Glutamatergic neuron (in vitro differentiated cells): ENCODE measurements at regions not wholly inside any gene's neighbourhood (a gene's known extent, or its start where the extent isn't known, plus 50 kb on each side); places are given as distances from the start of the nearest gene placed in this dataset.
"Not testable (repeated sequence)": the region's sequence is repeated elsewhere in the genome, so short reads cannot be mapped to it uniquely, and the experiment has no call there.

Experiments used
- DNase-seq: peaks from one replicate; pipeline ENCODE4 v3.0.0; 2022
- H3K27ac Mint-ChIP-seq: one replicate; pipeline ENCODE4 v1.8.0; 2020; ENCODE audit warnings: mild to moderate bottlenecking, mixed read lengths, inconsistent platforms; ENCODE audit not compliant: unreplicated experiment
- H3K27me3 Mint-ChIP-seq: one replicate; pipeline ENCODE4 v1.8.0; 2020; ENCODE audit warnings: mild to moderate bottlenecking, moderate library complexity, mixed read lengths, inconsistent platforms; ENCODE audit not compliant: unreplicated experiment
- H3K36me3 Mint-ChIP-seq: one replicate; pipeline ENCODE4 v1.8.0; 2020; ENCODE audit warnings: mild to moderate bottlenecking, mixed read lengths, inconsistent platforms; ENCODE audit not compliant: unreplicated experiment
- H3K4me1 Mint-ChIP-seq: one replicate; pipeline ENCODE4 v1.8.0; 2020; ENCODE audit warnings: mild to moderate bottlenecking, low read depth, mixed read lengths, inconsistent platforms; ENCODE audit not compliant: unreplicated experiment
- H3K4me3 Mint-ChIP-seq: one replicate; pipeline ENCODE4 v1.8.0; 2020; ENCODE audit warnings: mild to moderate bottlenecking, mixed read lengths, inconsistent platforms; ENCODE audit not compliant: unreplicated experiment
- H3K9me3 Mint-ChIP-seq: one replicate; pipeline ENCODE4 v1.8.0; 2020; ENCODE audit warnings: mild to moderate bottlenecking, moderate library complexity, mixed read lengths, inconsistent platforms; ENCODE audit not compliant: unreplicated experiment

GRCh38 chr1:149267287-149267686 is 163.9 kb upstream of the NBPF9 start:
- H3K27me3 Mint-ChIP-seq, H3K27ac Mint-ChIP-seq, H3K4me1 Mint-ChIP-seq, H3K4me3 Mint-ChIP-seq, H3K36me3 Mint-ChIP-seq, H3K9me3 Mint-ChIP-seq, DNase-seq: not testable (repeated sequence)

- H3K9me3 Mint-ChIP-seq, DNase-seq, H3K27me3 Mint-ChIP-seq, H3K36me3 Mint-ChIP-seq, H3K27ac Mint-ChIP-seq, H3K4me1 Mint-ChIP-seq, H3K4me3 Mint-ChIP-seq: not testable (repeated sequence)
These were observed 165.8 kb upstream of the NBPF9 start for GRCh38 chr1:149269001-149269702.

DNA sequence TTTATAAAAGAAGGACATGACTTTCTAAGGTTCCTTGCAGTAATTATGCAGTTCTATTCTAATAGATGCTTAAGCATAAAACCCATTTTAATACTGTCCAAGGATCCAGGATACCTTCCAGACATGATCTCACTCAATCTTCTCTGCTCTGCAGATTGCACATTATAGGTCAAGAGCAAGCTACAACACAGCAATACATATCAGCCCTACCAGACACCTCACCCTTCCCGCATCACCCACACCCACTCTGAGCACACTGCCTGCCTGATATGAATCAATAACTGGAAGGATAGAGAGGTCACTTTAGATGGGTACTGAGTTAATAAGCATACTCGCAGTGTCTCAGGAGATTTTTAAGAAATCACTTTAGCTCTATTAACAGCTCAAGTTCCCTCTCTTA is 166.5 kb upstream of the NBPF9 start:
- not testable (repeated sequence) for H3K9me3 Mint-ChIP-seq, DNase-seq

DNA sequence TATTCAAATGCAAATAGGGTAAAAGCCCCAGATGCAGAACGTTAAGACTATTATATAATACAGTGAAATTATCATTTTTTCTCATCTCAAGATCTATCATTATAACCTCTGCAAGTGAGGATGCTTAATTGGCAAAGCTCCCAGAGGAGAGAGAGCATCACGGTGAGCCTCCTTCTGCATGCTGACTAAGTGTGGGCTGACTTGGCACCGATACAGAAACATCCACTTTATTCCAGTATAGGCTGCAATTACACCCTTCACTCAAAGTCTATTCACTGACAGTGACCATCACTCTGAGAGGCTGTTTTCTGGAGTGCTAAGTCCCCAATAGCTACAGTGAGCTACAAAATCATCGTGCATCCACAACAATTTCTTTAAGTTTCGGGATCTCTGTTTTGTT is 171.1 kb upstream of the NBPF9 start:
- not testable (repeated sequence) for H3K4me1 Mint-ChIP-seq, DNase-seq, H3K27me3 Mint-ChIP-seq, H3K36me3 Mint-ChIP-seq, H3K4me3 Mint-ChIP-seq, H3K27ac Mint-ChIP-seq, H3K9me3 Mint-ChIP-seq

More for the DNA sequence above, 166.5 kb upstream of the NBPF9 start:
- H3K27me3 Mint-ChIP-seq, H3K4me3 Mint-ChIP-seq, H3K4me1 Mint-ChIP-seq, H3K27ac Mint-ChIP-seq, H3K36me3 Mint-ChIP-seq: not testable (repeated sequence)

DNA sequence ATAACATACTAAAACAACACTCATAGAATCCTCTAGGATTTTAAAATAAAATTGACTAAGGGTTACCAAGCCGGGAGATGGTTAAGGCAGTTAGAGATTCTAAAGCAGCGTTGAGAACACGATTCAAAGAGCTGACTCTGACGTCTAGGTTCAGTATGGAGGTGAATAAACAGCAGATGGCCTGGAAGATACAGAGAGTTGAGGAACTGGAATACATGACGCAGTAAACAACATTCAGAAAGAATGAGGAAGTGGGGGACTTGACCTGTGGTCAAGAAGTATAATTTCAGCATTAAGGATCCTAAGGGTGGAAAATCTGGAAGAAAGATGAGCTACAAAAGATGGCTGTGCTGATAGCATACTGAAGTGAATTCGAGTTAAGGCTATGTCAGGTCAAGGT is 172.5 kb upstream of the NBPF9 start:
- H3K27ac Mint-ChIP-seq: not testable (repeated sequence)

GRCh38 chr1:149276496-149276895 is 173.1 kb upstream of the NBPF9 start:
- not testable (repeated sequence) for H3K36me3 Mint-ChIP-seq

More for the DNA sequence above, 172.5 kb upstream of the NBPF9 start:
- not testable (repeated sequence) for H3K27me3 Mint-ChIP-seq, DNase-seq, H3K4me3 Mint-ChIP-seq, H3K36me3 Mint-ChIP-seq, H3K9me3 Mint-ChIP-seq, H3K4me1 Mint-ChIP-seq

DNA sequence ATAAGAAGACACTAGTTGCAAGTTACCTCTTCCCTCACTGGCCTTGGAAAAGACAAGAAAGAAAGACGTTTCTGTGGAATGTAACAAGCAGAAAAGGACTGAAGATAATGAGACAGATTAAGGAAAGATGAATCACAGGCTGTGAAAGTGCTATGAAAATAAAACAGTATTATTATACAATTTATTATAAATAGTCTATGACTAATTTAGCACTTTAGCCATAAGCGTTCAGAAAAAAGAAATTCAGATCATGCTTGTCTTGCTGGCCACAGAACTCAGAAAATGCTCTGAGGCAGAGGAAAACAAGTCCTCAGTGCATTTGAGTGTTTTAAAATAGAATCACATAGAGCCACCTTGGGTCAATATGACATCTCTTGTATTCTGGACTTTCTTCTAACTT is 174.8 kb upstream of the NBPF9 start:
- not testable (repeated sequence) for DNase-seq, H3K27ac Mint-ChIP-seq, H3K4me3 Mint-ChIP-seq, H3K27me3 Mint-ChIP-seq, H3K4me1 Mint-ChIP-seq, H3K9me3 Mint-ChIP-seq, H3K36me3 Mint-ChIP-seq

More at GRCh38 chr1:149276496-149276895, 173.1 kb upstream of the NBPF9 start:
- not testable (repeated sequence) for H3K9me3 Mint-ChIP-seq, H3K27me3 Mint-ChIP-seq, H3K27ac Mint-ChIP-seq, DNase-seq, H3K4me1 Mint-ChIP-seq, H3K4me3 Mint-ChIP-seq

DNA sequence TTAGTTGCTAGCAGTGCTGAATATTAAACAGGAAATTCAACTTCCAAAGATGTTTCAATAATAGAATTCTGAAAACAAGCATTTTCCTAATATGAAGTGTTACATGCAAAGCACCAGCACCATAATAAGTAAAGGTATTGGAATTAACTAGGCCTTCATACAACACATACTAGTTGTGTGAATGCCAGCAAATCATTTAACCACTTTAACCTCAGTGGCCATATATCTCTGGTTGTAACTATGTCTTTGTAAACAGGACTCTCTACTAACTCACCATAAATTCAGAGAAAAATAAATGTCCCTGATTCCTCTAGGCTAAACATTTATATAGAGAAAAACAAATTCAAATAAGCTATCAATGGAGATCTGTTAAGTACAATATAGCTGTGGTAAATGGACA is 175.7 kb upstream of the NBPF9 start:
- not testable (repeated sequence) for H3K36me3 Mint-ChIP-seq, H3K27ac Mint-ChIP-seq, H3K27me3 Mint-ChIP-seq, H3K4me3 Mint-ChIP-seq, DNase-seq, H3K4me1 Mint-ChIP-seq, H3K9me3 Mint-ChIP-seq

GRCh38 chr1:149279512-149279911 is 176.2 kb upstream of the NBPF9 start:
- not testable (repeated sequence) for H3K27ac Mint-ChIP-seq, H3K9me3 Mint-ChIP-seq, H3K4me3 Mint-ChIP-seq, DNase-seq, H3K27me3 Mint-ChIP-seq, H3K4me1 Mint-ChIP-seq, H3K36me3 Mint-ChIP-seq

DNA sequence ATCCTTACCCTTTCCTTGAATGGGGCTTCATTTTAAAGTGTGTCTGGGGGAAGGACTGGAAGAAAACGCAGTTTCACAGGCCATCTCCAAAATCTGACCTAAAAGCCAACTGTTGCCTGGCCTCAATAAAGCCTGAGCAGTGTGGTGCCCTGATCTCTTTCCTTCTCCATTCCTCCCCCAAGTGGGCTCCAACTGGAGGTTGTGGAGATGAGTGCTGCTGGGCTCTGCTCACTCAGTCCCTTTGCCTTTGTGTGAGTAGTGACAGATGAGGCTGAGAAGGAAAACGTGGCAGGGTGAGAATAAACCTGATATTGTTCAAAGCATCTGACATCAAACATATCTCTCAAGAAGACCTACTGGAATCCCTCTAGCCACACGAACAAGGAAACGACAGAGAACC is 181.4 kb upstream of the NBPF9 start:
- not testable (repeated sequence) for H3K9me3 Mint-ChIP-seq, H3K36me3 Mint-ChIP-seq, DNase-seq, H3K27me3 Mint-ChIP-seq, H3K27ac Mint-ChIP-seq, H3K4me3 Mint-ChIP-seq, H3K4me1 Mint-ChIP-seq

DNA sequence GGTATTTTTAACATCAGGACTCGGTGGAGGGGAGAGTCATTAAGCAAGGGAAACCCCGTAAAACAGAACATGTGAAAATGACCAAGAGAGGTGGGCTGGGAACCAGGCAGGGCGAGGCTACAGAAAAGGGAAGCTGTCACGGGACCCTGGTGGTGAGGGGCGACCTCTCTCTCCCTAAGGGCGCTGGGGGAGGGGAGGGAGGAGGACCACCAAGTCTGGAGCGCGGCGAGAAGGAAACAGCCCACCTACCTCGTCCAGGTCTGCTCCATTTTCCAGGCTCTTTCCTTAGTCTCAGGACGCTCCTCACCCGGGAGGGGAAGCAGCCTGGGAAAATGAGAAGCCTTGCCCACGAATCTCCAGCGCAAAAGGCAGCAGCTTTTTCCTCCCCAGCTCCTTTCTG is 181.9 kb upstream of the NBPF9 start:
- not testable (repeated sequence) for H3K9me3 Mint-ChIP-seq, H3K27ac Mint-ChIP-seq, DNase-seq, H3K27me3 Mint-ChIP-seq, H3K36me3 Mint-ChIP-seq, H3K4me3 Mint-ChIP-seq, H3K4me1 Mint-ChIP-seq

GRCh38 chr1:149285638-149286037 is 182.3 kb upstream of the NBPF9 start:
- DNase-seq: peak; percentile 18
- not testable (repeated sequence) for H3K4me1 Mint-ChIP-seq, H3K36me3 Mint-ChIP-seq, H3K27ac Mint-ChIP-seq, H3K9me3 Mint-ChIP-seq, H3K27me3 Mint-ChIP-seq
- H3K4me3 Mint-ChIP-seq: peak overlapping the region; percentile 84

DNA sequence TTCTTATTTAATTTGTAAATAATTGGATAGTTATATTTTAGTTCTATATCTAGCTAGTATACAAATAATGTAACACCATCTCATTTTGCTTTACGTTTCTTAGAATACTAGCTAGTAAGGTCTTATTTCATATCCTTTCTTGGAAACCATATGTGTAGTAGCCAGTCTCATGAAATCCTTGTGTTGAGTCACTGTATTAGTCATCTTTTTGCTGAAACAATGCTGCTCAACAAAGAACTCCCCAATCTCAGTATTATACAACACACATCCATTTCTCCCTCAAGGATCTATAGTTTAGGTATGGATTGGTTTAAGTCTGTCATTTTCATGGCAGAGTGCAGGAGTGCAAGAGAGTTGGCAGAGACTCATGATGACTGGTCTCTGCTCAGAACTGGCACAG is 185.2 kb upstream of the NBPF9 start:
- not testable (repeated sequence) for H3K4me1 Mint-ChIP-seq, H3K36me3 Mint-ChIP-seq, H3K27me3 Mint-ChIP-seq, DNase-seq, H3K9me3 Mint-ChIP-seq, H3K27ac Mint-ChIP-seq, H3K4me3 Mint-ChIP-seq
